ENCODE measurements at regions not wholly inside any gene's neighbourhood (a gene's known extent, or its start where the extent isn't known, plus 50 kb on each side); places are given as distances from the start of the nearest gene placed in this dataset.
A peak's percentile ranks its signal among the peaks of the same experiment; 100 is the strongest.

GRCh38 chr2:42971947-42972736, 179.8 kb upstream of the HAAO start:
- peak; percentile 49 for DNase-seq (ENCODE audit: low spot score)
- TF ChIP-seq, protein P1, sequence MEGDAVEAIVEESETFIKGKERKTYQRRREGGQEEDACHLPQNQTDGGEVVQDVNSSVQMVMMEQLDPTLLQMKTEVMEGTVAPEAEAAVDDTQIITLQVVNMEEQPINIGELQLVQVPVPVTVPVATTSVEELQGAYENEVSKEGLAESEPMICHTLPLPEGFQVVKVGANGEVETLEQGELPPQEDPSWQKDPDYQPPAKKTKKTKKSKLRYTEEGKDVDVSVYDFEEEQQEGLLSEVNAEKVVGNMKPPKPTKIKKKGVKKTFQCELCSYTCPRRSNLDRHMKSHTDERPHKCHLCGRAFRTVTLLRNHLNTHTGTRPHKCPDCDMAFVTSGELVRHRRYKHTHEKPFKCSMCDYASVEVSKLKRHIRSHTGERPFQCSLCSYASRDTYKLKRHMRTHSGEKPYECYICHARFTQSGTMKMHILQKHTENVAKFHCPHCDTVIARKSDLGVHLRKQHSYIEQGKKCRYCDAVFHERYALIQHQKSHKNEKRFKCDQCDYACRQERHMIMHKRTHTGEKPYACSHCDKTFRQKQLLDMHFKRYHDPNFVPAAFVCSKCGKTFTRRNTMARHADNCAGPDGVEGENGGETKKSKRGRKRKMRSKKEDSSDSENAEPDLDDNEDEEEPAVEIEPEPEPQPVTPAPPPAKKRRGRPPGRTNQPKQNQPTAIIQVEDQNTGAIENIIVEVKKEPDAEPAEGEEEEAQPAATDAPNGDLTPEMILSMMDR (IDR thresholded peaks at IDR 0.05; ENCODE audit: extremely low read depth, insufficient read depth, missing control alignments): no peak
- in situ Hi-C loops (cut with MboI; ENCODE audit: low pct_unique_long_range_greater_than_20kb, low sequenced_read_pairs, unreplicated experiment): loop anchor here (10.0 to 25.0 kb wide), 2 partner anchors 265 to 513 kb away; partner anchors contain the start of gene ZFP36L2

- in situ Hi-C loops (cut with MboI; ENCODE audit: low pct_unique_long_range_greater_than_20kb, low sequenced_read_pairs, unreplicated experiment): loop anchor here (10.0 to 25.0 kb wide), 2 partner anchors 266 to 513 kb away; partner anchors contain the start of gene ZFP36L2
- DNase-seq (ENCODE audit: low spot score): no peak
- TF ChIP-seq, protein P1 (IDR thresholded peaks at IDR 0.05; ENCODE audit: extremely low read depth, insufficient read depth, missing control alignments): no peak
Observed at GRCh38 chr2:42971381-42971780, 179.0 kb upstream of the HAAO start.

GRCh38 chr2:42970151-42970550, 177.8 kb upstream of the HAAO start:
- TF ChIP-seq, protein P1 (IDR thresholded peaks at IDR 0.05; ENCODE audit: extremely low read depth, insufficient read depth, missing control alignments): no peak
- in situ Hi-C loops (cut with MboI; ENCODE audit: low pct_unique_long_range_greater_than_20kb, low sequenced_read_pairs, unreplicated experiment): loop anchor here (10.0 to 25.0 kb wide), 2 partner anchors 267 to 515 kb away; partner anchors contain the start of gene ZFP36L2
- DNase-seq (ENCODE audit: low spot score): no peak

- DNase-seq (ENCODE audit: low spot score): no peak
Observed at GRCh38 chr2:42969231-42970150, 177.1 kb upstream of the HAAO start.

GRCh38 chr2:42967959-42968674, 175.7 kb upstream of the HAAO start:
- in situ Hi-C loops (cut with MboI; ENCODE audit: low pct_unique_long_range_greater_than_20kb, low sequenced_read_pairs, unreplicated experiment): loop anchor here (25.0 kb wide), 1 partner anchor 269 kb away; the partner anchor contains the start of gene ZFP36L2
- no peak for DNase-seq (ENCODE audit: low spot score)
- TF ChIP-seq, protein P1 (IDR thresholded peaks at IDR 0.05; ENCODE audit: extremely low read depth, insufficient read depth, missing control alignments): no peak

More at GRCh38 chr2:42969231-42970150, 177.1 kb upstream of the HAAO start:
- in situ Hi-C loops (cut with MboI; ENCODE audit: low pct_unique_long_range_greater_than_20kb, low sequenced_read_pairs, unreplicated experiment): loop anchor here (10.0 to 25.0 kb wide), 2 partner anchors 268 to 515 kb away; partner anchors contain the start of gene ZFP36L2
- TF ChIP-seq, protein P1 (IDR thresholded peaks at IDR 0.05; ENCODE audit: extremely low read depth, insufficient read depth, missing control alignments): no peak
